ENCODE measurements at regions not wholly inside any gene's neighbourhood (a gene's known extent, or its start where the extent isn't known, plus 50 kb on each side); places are given as distances from the start of the nearest gene placed in this dataset.

GRCh38 chr2:125167152-125167551 is 1142.1 kb downstream of the CNTNAP5 start:
- TF ChIP-seq CTCF (conservative IDR thresholded peaks at IDR 0.05; ENCODE audit: low read depth in 2 of 2) (no peak), POLR2AphosphoS5 (IDR thresholded peaks at IDR 0.05; ENCODE audit: low read depth) (no peak), EZH2 (IDR thresholded peaks at IDR 0.05; ENCODE audit: low read depth, unreplicated experiment) (no peak), EZH2phosphoT487 (IDR thresholded peaks at IDR 0.05; ENCODE audit: unreplicated experiment) (no peak), CREB1 (CRISPR knock-in tag; IDR thresholded peaks at IDR 0.05; ENCODE audit: low read depth) (no peak), STAT1 (IDR thresholded peaks at IDR 0.05; ENCODE audit: unreplicated experiment) (no peak), ZNF114 (CRISPR knock-in tag; IDR thresholded peaks at IDR 0.05) (no peak), ETS1 (IDR thresholded peaks at IDR 0.05) (no peak)
- TF ChIP-seq, protein P1, sequence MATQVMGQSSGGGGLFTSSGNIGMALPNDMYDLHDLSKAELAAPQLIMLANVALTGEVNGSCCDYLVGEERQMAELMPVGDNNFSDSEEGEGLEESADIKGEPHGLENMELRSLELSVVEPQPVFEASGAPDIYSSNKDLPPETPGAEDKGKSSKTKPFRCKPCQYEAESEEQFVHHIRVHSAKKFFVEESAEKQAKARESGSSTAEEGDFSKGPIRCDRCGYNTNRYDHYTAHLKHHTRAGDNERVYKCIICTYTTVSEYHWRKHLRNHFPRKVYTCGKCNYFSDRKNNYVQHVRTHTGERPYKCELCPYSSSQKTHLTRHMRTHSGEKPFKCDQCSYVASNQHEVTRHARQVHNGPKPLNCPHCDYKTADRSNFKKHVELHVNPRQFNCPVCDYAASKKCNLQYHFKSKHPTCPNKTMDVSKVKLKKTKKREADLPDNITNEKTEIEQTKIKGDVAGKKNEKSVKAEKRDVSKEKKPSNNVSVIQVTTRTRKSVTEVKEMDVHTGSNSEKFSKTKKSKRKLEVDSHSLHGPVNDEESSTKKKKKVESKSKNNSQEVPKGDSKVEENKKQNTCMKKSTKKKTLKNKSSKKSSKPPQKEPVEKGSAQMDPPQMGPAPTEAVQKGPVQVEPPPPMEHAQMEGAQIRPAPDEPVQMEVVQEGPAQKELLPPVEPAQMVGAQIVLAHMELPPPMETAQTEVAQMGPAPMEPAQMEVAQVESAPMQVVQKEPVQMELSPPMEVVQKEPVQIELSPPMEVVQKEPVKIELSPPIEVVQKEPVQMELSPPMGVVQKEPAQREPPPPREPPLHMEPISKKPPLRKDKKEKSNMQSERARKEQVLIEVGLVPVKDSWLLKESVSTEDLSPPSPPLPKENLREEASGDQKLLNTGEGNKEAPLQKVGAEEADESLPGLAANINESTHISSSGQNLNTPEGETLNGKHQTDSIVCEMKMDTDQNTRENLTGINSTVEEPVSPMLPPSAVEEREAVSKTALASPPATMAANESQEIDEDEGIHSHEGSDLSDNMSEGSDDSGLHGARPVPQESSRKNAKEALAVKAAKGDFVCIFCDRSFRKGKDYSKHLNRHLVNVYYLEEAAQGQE (IDR thresholded peaks at IDR 0.05; ENCODE audit: unreplicated experiment): no peak
